ENCODE measurements at regions not wholly inside any gene's neighbourhood (a gene's known extent, or its start where the extent isn't known, plus 50 kb on each side); places are given as distances from the start of the nearest gene placed in this dataset.

- no peak for TF ChIP-seq CTCF (conservative IDR thresholded peaks at IDR 0.05; ENCODE audit: low read length)
- no peak for TF ChIP-seq EZH2phosphoT487 (IDR thresholded peaks at IDR 0.05; ENCODE audit: borderline replicate concordance, low read depth, low read length)
These were observed 95.8 kb upstream of the ABCA1 start for GRCh38 chr9:105023788-105024187.

Measured in OCI-LY7 (cell line).